ENCODE measurements at regions not wholly inside any gene's neighbourhood (a gene's known extent, or its start where the extent isn't known, plus 50 kb on each side); places are given as distances from the start of the nearest gene placed in this dataset.
"Not testable (repeated sequence)": the region's sequence is repeated elsewhere in the genome, so short reads cannot be mapped to it uniquely, and the experiment has no call there.

DNA sequence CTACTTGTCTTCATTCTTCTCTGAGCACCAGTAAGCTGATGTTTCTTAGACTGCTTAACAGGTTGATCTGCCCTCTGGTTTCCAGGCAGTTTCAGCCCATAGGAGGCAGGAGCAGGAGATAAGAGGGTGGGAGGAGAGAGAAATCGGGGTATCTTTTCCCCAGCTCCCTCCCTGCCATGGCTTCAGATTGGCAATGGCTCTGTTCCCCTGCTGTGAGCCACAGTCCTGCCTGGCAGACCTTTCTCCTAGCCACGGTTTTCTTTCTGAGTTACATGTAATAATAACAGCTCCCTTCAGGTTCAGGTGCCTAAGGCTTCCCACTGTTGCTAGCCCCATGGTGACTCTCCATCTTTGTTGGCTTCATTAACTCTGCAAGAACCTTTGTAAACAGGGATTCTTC lies 115.3 kb downstream of the CD83 start:
- no peak for DNase-seq (ENCODE audit: low spot score)
- in situ Hi-C loops (cut with MboI; ENCODE audit: low pct_unique_long_range_greater_than_20kb, low sequenced_read_pairs, unreplicated experiment) = no loop called here
- TF ChIP-seq, protein P1, sequence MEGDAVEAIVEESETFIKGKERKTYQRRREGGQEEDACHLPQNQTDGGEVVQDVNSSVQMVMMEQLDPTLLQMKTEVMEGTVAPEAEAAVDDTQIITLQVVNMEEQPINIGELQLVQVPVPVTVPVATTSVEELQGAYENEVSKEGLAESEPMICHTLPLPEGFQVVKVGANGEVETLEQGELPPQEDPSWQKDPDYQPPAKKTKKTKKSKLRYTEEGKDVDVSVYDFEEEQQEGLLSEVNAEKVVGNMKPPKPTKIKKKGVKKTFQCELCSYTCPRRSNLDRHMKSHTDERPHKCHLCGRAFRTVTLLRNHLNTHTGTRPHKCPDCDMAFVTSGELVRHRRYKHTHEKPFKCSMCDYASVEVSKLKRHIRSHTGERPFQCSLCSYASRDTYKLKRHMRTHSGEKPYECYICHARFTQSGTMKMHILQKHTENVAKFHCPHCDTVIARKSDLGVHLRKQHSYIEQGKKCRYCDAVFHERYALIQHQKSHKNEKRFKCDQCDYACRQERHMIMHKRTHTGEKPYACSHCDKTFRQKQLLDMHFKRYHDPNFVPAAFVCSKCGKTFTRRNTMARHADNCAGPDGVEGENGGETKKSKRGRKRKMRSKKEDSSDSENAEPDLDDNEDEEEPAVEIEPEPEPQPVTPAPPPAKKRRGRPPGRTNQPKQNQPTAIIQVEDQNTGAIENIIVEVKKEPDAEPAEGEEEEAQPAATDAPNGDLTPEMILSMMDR (IDR thresholded peaks at IDR 0.05; ENCODE audit: extremely low read depth, insufficient read depth, missing control alignments) = no peak

DNA sequence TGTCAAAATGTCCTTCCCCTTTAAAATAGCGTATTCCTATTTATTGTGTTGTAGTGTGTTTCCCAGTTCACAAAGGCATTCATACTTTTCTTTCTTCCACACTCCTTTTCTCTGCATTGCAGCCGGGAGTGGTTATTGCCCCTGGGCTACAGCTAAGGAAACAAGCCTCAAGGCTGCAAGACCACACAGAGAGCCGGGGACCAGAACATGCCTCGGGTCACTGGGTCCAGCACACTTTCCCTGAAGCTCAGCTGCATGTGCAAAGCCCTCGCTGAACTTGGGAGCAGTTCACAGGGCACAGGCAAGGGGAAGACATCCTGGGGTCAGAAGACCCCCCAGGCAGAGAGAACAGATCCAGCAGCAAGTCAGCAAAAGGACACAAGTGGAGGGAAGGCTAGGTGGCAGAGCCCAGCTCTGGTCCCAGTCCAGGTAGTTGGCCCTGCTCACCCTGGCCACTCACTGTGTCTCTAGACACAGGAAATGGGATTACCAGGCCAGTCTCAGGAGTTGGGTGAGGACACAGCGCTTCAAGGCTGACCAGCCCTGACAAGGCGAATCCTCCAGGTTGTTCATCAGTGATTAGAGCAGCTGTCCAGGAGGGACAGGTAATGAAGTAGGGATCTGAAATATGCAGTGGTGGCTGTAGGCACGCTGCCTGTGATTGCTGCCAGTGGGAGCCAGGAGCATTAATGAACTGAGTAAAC lies 118.2 kb downstream of the CD83 start:
- TF ChIP-seq, protein P1 (IDR thresholded peaks at IDR 0.05; ENCODE audit: extremely low read depth, insufficient read depth, missing control alignments) = no peak
- no peak for DNase-seq (ENCODE audit: low spot score)
- in situ Hi-C loops (cut with MboI; ENCODE audit: low pct_unique_long_range_greater_than_20kb, low sequenced_read_pairs, unreplicated experiment) = no loop called here

DNA sequence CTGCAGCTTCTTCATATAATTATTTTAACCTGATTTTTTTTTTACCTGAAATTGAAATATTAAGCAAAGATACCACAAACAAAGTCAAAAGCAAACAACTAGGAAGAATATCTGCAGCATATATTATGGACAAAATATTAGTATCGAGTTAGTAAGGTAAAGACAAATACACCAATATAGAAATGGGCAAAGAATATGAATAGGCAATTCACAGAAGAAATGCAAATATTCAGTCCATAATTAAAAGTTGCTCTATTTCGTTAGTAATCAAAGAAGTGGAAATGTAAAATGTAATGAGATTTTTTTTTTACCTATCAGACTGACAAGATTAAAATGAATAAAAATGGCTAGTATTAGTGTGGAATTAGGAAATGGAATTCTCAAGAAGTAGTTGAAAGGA lies 121.5 kb downstream of the CD83 start:
- TF ChIP-seq, protein P1 (IDR thresholded peaks at IDR 0.05; ENCODE audit: extremely low read depth, insufficient read depth, missing control alignments) = no peak
- in situ Hi-C loops (cut with MboI; ENCODE audit: low pct_unique_long_range_greater_than_20kb, low sequenced_read_pairs, unreplicated experiment) = no loop called here
- DNase-seq (ENCODE audit: low spot score) = no peak

DNA sequence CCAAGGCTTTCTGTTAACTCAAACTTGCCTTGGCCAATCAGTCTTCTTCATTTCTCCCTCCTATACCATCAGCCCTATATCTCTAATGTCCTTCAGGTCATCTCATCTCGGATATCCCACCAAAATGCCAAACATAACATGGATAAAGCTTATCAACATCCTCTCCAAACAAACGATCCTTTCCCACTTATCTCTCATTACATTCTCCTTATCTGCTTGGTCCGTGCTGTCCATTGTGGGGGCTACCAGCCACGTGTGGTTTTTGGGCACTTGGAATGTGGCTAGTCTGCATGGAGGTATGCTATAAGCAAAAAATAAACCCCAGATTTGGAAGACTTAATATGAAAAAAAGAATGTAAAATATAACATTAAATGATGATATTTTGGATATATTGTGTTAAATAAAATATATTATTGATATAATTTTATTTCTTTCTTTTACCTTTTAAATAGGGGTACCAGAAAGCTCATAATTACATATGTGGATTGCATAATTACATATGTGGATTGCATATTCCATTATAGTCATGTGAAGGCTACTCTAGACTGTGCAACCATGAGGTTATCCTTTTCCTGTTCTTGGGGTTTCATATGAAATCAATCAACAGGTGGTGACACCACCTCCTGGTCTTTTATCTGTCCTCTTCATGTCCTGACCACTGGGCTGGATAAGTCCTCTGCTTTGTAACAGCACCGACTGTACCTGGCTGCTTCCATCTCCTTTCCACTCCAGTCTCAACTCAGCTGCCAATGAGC lies 123.0 kb downstream of the CD83 start:
- no peak for DNase-seq (ENCODE audit: low spot score)

DNA sequence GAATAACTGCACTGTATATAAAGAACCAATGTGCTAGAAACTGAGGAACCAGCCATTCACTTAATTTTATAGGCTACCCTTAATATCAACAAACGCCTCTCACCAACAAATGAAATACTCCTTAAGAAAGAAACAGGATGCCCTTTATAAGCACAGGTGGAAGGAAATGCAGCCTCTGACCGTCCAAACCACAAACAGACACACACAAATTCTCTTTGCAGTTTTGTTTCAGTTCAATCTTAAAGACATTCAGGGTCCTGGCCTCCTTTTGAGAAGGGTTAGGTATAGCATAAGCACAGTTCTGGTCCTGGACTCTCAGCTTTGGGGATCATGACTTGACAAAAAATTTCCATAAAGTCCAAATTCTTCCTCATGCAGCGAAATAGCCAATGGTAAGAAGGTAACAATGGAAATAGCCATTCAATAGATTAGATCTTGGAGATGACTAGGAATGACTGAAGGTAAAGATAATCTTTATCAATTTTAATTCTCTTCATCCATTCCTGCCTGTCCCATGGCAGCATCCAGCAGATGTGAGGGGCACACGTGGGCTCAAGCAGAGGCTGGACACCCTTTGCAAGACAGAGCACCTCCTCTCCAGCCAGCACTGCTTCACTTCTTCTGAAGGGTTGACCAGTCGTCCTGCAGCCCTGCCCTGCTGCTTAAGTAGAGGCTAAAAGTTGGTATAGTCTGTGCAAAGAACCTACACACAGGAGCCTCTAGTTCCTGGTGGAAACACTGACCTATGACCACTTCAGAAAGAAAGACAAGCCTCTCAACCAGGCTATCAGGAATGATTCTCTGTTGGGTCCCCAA lies 123.9 kb downstream of the CD83 start:
- in situ Hi-C loops (cut with MboI; ENCODE audit: low pct_unique_long_range_greater_than_20kb, low sequenced_read_pairs, unreplicated experiment) = no loop called here
- TF ChIP-seq, protein P1 (IDR thresholded peaks at IDR 0.05; ENCODE audit: extremely low read depth, insufficient read depth, missing control alignments) = no peak
- no peak for DNase-seq (ENCODE audit: low spot score)

More for the DNA sequence above, 123.0 kb downstream of the CD83 start:
- in situ Hi-C loops (cut with MboI; ENCODE audit: low pct_unique_long_range_greater_than_20kb, low sequenced_read_pairs, unreplicated experiment) = no loop called here
- TF ChIP-seq, protein P1 (IDR thresholded peaks at IDR 0.05; ENCODE audit: extremely low read depth, insufficient read depth, missing control alignments) = no peak

DNA sequence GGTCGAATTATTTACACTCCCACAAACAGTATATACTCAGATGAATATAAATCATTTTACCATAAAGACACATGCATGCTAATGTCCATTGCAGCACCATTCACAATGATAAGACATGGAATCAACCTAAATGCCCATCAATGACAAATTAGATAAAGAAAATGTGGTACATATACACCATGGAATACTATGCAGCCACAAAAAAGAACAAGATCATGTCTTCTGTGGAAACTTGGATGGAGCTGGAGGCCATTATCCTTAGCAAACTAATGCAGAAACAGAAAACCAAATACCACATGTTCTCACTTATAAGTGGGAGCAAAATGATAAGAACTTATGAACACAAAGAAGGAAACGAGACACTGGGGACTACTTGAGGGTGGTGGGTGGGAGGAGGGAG lies 125.3 kb downstream of the CD83 start:
- in situ Hi-C loops (cut with MboI; ENCODE audit: low pct_unique_long_range_greater_than_20kb, low sequenced_read_pairs, unreplicated experiment); DNase-seq (ENCODE audit: low spot score): not testable (repeated sequence)

Measured in GM13977 (cell line).